Astrocyte of the spinal cord (primary cell): ENCODE measurements at regions not wholly inside any gene's neighbourhood (a gene's known extent, or its start where the extent isn't known, plus 50 kb on each side); places are given as distances from the start of the nearest gene placed in this dataset.

ENCODE experiments used
- DNase-seq: peaks from one replicate; pipeline ENCODE4 v3.0.0; 2011; ENCODE audit warnings: low read depth, low spot score
- H3K4me3 ChIP-seq: 2 replicates; pipeline ENCODE4 v1.5.1; 2011; ENCODE audit warnings: low read depth, mild to moderate bottlenecking, low read length, moderate library complexity
- in situ Hi-C: cut with HindIII; loops from 2 replicates; pipeline ENCODE4 v1.10.0; 2017; ENCODE audit warnings: low sequenced_read_pairs
- TF ChIP-seq, protein P1 (sequence below): IDR thresholded peaks from 2 replicates; pipeline ENCODE4 v1.5.1; 2012; ENCODE audit warnings: low read depth, mild to moderate bottlenecking, low read length, inconsistent platforms

DNA sequence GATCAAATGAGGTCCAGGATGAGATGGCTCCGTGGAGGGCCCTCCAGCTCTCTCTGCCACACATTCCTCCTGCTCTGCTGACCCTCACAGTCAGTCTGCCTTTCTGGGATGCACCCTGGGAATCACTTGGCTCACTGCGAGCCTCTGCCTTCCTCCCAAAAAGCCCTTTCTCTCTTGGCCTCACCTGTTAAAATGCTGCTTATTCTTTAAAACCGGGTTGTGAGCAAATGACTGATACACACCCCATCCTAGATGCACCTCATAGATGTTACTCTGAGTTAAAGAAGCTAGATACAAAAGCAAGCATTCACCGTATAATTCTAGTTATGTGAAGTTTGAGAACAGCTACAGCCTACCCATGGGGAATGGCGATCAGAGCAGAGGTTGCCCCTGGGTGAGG, 167.7 kb upstream of the MYCN start:
- no peak for DNase-seq
- TF ChIP-seq, protein P1, sequence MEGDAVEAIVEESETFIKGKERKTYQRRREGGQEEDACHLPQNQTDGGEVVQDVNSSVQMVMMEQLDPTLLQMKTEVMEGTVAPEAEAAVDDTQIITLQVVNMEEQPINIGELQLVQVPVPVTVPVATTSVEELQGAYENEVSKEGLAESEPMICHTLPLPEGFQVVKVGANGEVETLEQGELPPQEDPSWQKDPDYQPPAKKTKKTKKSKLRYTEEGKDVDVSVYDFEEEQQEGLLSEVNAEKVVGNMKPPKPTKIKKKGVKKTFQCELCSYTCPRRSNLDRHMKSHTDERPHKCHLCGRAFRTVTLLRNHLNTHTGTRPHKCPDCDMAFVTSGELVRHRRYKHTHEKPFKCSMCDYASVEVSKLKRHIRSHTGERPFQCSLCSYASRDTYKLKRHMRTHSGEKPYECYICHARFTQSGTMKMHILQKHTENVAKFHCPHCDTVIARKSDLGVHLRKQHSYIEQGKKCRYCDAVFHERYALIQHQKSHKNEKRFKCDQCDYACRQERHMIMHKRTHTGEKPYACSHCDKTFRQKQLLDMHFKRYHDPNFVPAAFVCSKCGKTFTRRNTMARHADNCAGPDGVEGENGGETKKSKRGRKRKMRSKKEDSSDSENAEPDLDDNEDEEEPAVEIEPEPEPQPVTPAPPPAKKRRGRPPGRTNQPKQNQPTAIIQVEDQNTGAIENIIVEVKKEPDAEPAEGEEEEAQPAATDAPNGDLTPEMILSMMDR, result no peak
- in situ Hi-C loops, result no loop called here
- H3K4me3 ChIP-seq, result no peak overlapping the region

- in situ Hi-C loops, result no loop called here
- H3K4me3 ChIP-seq, result no peak overlapping the region
- TF ChIP-seq, protein P1, result no peak
- no peak for DNase-seq
Measured at GRCh38 chr2:15773204-15773603, 167.1 kb upstream of the MYCN start.

DNA sequence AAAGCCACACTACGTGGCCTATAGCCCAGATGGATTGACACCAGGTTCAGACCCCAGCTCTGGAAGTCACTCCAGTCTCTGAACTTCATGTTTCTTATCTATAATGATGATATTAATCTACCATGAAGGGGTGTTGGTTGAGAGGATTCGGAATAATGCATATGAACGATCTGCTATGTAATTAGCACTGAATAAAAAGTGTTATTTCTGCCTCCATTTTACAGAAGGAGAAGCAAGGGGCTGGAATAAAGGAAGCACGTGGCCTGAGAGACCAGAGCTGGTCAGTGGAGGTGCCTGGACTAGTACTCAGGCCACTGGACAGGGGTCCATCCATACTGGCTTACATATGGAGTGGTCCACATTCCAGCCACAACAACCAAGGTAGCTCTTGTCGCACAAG, 166.5 kb upstream of the MYCN start:
- in situ Hi-C loops, result no loop called here
- TF ChIP-seq, protein P1, result no peak
- no peak for DNase-seq

GRCh38 chr2:15775753-15776628, 164.4 kb upstream of the MYCN start:
- DNase-seq, result no peak
- H3K4me3 ChIP-seq, result no peak overlapping the region
- TF ChIP-seq, protein P1, result no peak
- in situ Hi-C loops, result no loop called here

More for the DNA sequence above, 166.5 kb upstream of the MYCN start:
- H3K4me3 ChIP-seq, result no peak overlapping the region

- DNase-seq, result no peak
- TF ChIP-seq, protein P1, result no peak
- no peak overlapping the region for H3K4me3 ChIP-seq
- in situ Hi-C loops, result no loop called here
Measured at GRCh38 chr2:15776629-15776919, 163.8 kb upstream of the MYCN start.

DNA sequence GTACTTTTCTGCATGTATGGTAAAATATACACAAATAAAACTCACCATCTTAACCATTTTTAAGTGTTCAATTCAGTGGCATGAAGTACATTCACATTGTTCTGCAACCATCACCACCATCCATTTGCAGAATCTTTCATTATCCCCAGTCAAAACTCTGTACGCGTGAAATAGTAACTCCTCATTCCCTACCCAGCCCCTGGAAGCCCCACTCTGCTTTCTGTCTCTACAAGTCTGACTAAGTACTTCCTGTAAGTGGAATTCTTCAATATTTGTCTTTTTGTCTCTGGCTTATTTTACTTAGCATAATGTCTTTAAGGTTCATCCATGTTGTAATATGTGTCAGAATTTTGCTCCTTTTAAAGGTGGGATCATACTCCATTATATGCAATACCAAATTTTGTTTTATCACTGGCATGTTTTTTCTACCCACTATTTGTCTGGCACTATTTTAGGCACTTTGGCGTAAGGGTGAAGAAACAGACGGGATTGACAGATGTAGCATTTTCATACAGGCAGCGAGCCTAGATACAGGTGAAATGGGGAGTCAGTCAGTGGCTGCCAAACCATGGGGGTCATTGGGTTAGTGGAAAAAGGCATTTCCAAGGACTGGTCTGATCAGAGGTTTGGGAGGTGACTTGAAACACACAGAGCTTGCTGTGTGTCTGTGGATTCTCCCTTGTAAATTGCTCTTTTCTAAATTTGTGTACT, 163.2 kb upstream of the MYCN start:
- DNase-seq, result no peak
- TF ChIP-seq, protein P1, result no peak
- no peak overlapping the region for H3K4me3 ChIP-seq
- in situ Hi-C loops, result no loop called here
